GM12878 (cell line): ENCODE measurements at regions not wholly inside any gene's neighbourhood (a gene's known extent, or its start where the extent isn't known, plus 50 kb on each side); places are given as distances from the start of the nearest gene placed in this dataset.

Experiments used
- ATAC-seq: fragments of 200-7000 bp; cut with Tn5 transposase; 3 replicates; pipeline ENCODE4 v1.9.1; 2020; ENCODE audit warnings: mild to moderate bottlenecking, moderate library complexity
- BruUV-seq: library from RNA; stranded (reverse); fragments of 400-500 nt; replicated peaks from 2 replicates; lab custom pipeline; 2021; lab: Mats Ljungman, UMichigan
- CTCF ChIA-PET: fragments of 300-600 bp; sonication (Branson Sonifier 250); formaldehyde crosslinking; extraction: SDS; loops from one replicate; lab custom pipeline; 2021; ENCODE audit warnings: inconsistent platforms; lab: Yijun Ruan, JAX
- POLR2A ChIA-PET: fragments of 350-600 bp; formaldehyde crosslinking; extraction: SDS; loops from one replicate; lab custom pipeline; 2021; ENCODE audit warnings: inconsistent platforms; lab: Charles Lee
- RAD21 ChIA-PET: fragments of 300-600 bp; sonication (Branson Sonifier 250); formaldehyde crosslinking; loops from one replicate; lab custom pipeline; 2023; ENCODE audit warnings: antibody characterized with exemption; ENCODE audit not compliant: unreplicated experiment; lab: Charles Lee
- SMC1A ChIA-PET: fragments of 300-600 bp; sonication (Branson Sonifier 250); formaldehyde crosslinking; loops from one replicate; lab custom pipeline; 2023; ENCODE audit not compliant: unreplicated experiment, uncharacterized antibody; lab: Charles Lee
- DNase-seq: peaks from one replicate; pipeline ENCODE4 v3.0.0-alpha.2; 2011; ENCODE audit warnings: low read depth, low spot score
- FAIRE-seq: peaks from 3 replicates; lab custom pipeline; 2011; peaks lifted over from hg19 to GRCh38; lab: Jason Lieb, UNC
- H2AFZ ChIP-seq: 2 replicates; pipeline ENCODE4 v1.6.0; 2011; ENCODE audit warnings: low read depth, low read length, control low read depth; ENCODE audit not compliant: control insufficient read depth
- H3K27ac ChIP-seq: 2 replicates; pipeline ENCODE4 v1.5.1; 2011; ENCODE audit warnings: control low read depth; ENCODE audit not compliant: control insufficient read depth, insufficient read depth
- H3K27me3 ChIP-seq, 2 experiments: replicated peaks in 1 of 2; 2 replicates each; pipeline versions ENCODE4 v1.6.0 to v1.6.1; 2011; ENCODE audit warnings: low read length in 1 of 2; ENCODE audit not compliant: control insufficient read depth in 2 of 2, insufficient read depth in 2 of 2
- H3K36me3 ChIP-seq, 2 experiments: 2 replicates each; pipeline ENCODE4 v1.5.1; 2011; ENCODE audit warnings: low read length in 1 of 2; ENCODE audit not compliant: control insufficient read depth in 2 of 2, insufficient read depth in 2 of 2
- H3K4me1 ChIP-seq: 2 replicates; pipeline ENCODE4 v1.6.1; 2011; ENCODE audit warnings: mild to moderate bottlenecking, low read length, moderate library complexity, mixed read lengths; ENCODE audit not compliant: control insufficient read depth, insufficient read depth
- H3K4me2 ChIP-seq: 2 replicates; pipeline ENCODE4 v1.6.0; 2011; ENCODE audit warnings: control low read depth; ENCODE audit not compliant: control insufficient read depth, insufficient read depth
- H3K4me3 ChIP-seq: fragments of 200-600 bp; sonication (generic); 2 replicates; pipeline ENCODE4 v1.5.1; 2016
- H3K79me2 ChIP-seq: 2 replicates; pipeline ENCODE4 v1.6.0; 2011; ENCODE audit warnings: low read length; ENCODE audit not compliant: control insufficient read depth, insufficient read depth
- H3K9ac ChIP-seq: 2 replicates; pipeline ENCODE4 v1.8.0; 2011; ENCODE audit warnings: low read length, control low read depth, mixed read lengths; ENCODE audit not compliant: control insufficient read depth, insufficient read depth
- H3K9me3 ChIP-seq: replicated peaks from 3 replicates; pipeline ENCODE4 v1.5.1; 2011; ENCODE audit warnings: mild to moderate bottlenecking, low read length; ENCODE audit not compliant: control insufficient read depth, insufficient read depth
- H4K20me1 ChIP-seq: 2 replicates; pipeline ENCODE4 v1.6.0; 2011; ENCODE audit not compliant: control insufficient read depth, insufficient read depth
- CREM ChIP-seq: IDR thresholded peaks from 2 replicates; pipeline ENCODE4 v1.6.1; 2014; ENCODE audit warnings: antibody characterized with exemption, low read depth
- DPF2 ChIP-seq: fragments of 450-650 bp; IDR thresholded peaks from 2 replicates; pipeline ENCODE4 v1.6.1; 2017; ENCODE audit warnings: mild to moderate bottlenecking
- HDAC2 ChIP-seq: fragments of 200-600 bp; sonication (generic); IDR thresholded peaks from 2 replicates; pipeline ENCODE4 v1.6.1; 2017
- MTA2 ChIP-seq: fragments of 450-650 bp; IDR thresholded peaks from 2 replicates; pipeline ENCODE4 v1.6.1; 2016; ENCODE audit warnings: low read depth, mild to moderate bottlenecking, moderate library complexity
- MXI1 ChIP-seq: fragments of 150-350 bp; IDR thresholded peaks from 2 replicates; pipeline ENCODE4 v1.6.1; 2011; ENCODE audit warnings: low read depth, mild to moderate bottlenecking, inconsistent platforms, low read length, improper control_type of control experiment
- MYB ChIP-seq: fragments of 150-350 bp; IDR thresholded peaks from 2 replicates; pipeline ENCODE4 v1.6.1; 2014; ENCODE audit warnings: mild to moderate bottlenecking, low read depth, low read length, borderline replicate concordance
- POLR2AphosphoS2 ChIP-seq: IDR thresholded peaks from 2 replicates; pipeline ENCODE4 v1.6.1; 2011; ENCODE audit warnings: low read depth, mild to moderate bottlenecking, low read length, improper control_type of control experiment, moderate library complexity
- SREBF2 ChIP-seq: IDR thresholded peaks from 2 replicates; pipeline ENCODE4 v1.6.1; 2012; ENCODE audit warnings: mild to moderate bottlenecking, low read length
- TAF1 ChIP-seq: IDR thresholded peaks from 2 replicates; pipeline ENCODE4 v1.6.1; 2011; ENCODE audit warnings: mild to moderate bottlenecking, low read depth, low read length, borderline replicate concordance
- WRNIP1 ChIP-seq: IDR thresholded peaks from 2 replicates; pipeline ENCODE4 v1.6.1; 2011; ENCODE audit warnings: low read depth, low read length, improper control_type of control experiment, borderline replicate concordance
- ZNF274 ChIP-seq: IDR thresholded peaks from one replicate; pipeline ENCODE4 v1.8.0; 2011; ENCODE audit not compliant: insufficient read length, insufficient read depth
- WGBS: methylation state at CpG from one replicate; pipeline ENCODE4 v1.1.6; 2016; ENCODE audit warnings: low lambda C conversion rate; ENCODE audit not compliant: insufficient replicate concordance, insufficient coverage; ENCODE audit errors: missing lambda C conversion rate; 5-methylcytosine and 5-hydroxymethylcytosine counted together
- in situ Hi-C: fragments of 300-500 bp; cut with MboI; formaldehyde crosslinking; loops from 9 replicates; pipeline ENCODE4 v1.14.3; 2018; ENCODE audit warnings: mixed read lengths
- intact Hi-C: fragments of 100-400 bp; cut with micrococcal nuclease; formaldehyde crosslinking; loops from one replicate; pipeline ENCODE4 v1.14.2; 2022; ENCODE audit not compliant: unreplicated experiment
- TF ChIP-seq, protein P1 (sequence below): IDR thresholded peaks from 2 replicates; pipeline ENCODE4 v1.6.1; 2012; ENCODE audit warnings: low read depth, low read length, improper control_type of control experiment
- TF ChIP-seq, protein P2 (sequence below): IDR thresholded peaks from 2 replicates; pipeline ENCODE4 v1.6.1; 2012; ENCODE audit warnings: improper control_type of control experiment, low read depth, low read length; ENCODE audit not compliant: insufficient replicate concordance
- TF ChIP-seq, protein P3 (sequence below): fragments of 450-650 bp; conservative IDR thresholded peaks from 2 replicates; pipeline ENCODE4 v1.6.1; 2017; ENCODE audit warnings: mild to moderate bottlenecking, moderate library complexity

DNA sequence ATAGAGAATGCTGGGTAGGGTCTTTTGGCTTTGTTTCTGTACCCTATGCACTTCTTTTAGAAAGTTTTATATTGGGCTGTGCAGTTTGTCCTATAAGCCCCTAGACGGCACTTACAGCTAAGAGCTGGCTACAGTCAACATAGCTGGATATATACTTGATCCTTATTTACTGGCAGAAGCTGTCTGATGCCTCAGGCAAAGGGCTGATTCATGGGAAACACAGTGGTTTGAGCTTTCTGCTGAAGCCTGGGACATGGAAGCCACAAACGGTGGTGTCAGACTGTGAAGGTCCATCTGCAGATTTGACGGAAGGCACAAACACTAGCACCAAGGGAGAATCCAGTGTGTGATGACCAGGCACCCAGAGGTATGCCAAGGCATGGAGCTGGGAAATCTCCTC, 608.4 kb downstream of the ANKRD50 start:
- 28% methylated on average over 3 of the region's 3 CpGs for WGBS
- ChIA-PET RAD21 (no interaction called here), POLR2A (no interaction called here), SMC1A (interaction anchor here (1.0 kb wide), 1 partner anchor 44 kb away, joined by 3 read pairs; no protein-coding TSS in a partner anchor)
- in situ Hi-C loops (loop anchor here (10.0 to 25.0 kb wide), 2 partner anchors 329 to 992 kb away; no protein-coding TSS in a partner anchor), intact Hi-C loops (no loop called here)
- no peaks in the 10 kb centered on the region for H3K27me3 ChIP-seq
- no peaks in the 10 kb centered on the region for H3K9me3 ChIP-seq
- no peak overlapping the region for H2AFZ ChIP-seq
- no peak overlapping the region for H3K9ac ChIP-seq
- no peak for ATAC-seq
- no TSS peak for BruUV-seq
- H3K4me3 ChIP-seq, result no peak overlapping the region
- no peaks in the 10 kb centered on the region for H3K79me2 ChIP-seq
- H4K20me1 ChIP-seq, result no peaks in the 10 kb centered on the region
- H3K4me2 ChIP-seq, result no peak overlapping the region
- no peak overlapping the region for H3K27ac ChIP-seq
- no peaks in the 10 kb centered on the region for H3K4me1 ChIP-seq
- TF ChIP-seq TAF1 (no peak), POLR2AphosphoS2 (no peak), DPF2 (no peak), CREM (no peak), MXI1 (no peak), SREBF2 (no peak), MYB (no peak), ZNF274 (no peak), MTA2 (no peak), WRNIP1 (no peak), HDAC2 (no peak)
- TF ChIP-seq, protein P1, sequence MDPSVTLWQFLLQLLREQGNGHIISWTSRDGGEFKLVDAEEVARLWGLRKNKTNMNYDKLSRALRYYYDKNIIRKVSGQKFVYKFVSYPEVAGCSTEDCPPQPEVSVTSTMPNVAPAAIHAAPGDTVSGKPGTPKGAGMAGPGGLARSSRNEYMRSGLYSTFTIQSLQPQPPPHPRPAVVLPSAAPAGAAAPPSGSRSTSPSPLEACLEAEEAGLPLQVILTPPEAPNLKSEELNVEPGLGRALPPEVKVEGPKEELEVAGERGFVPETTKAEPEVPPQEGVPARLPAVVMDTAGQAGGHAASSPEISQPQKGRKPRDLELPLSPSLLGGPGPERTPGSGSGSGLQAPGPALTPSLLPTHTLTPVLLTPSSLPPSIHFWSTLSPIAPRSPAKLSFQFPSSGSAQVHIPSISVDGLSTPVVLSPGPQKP, result no peak
- TF ChIP-seq, protein P2, sequence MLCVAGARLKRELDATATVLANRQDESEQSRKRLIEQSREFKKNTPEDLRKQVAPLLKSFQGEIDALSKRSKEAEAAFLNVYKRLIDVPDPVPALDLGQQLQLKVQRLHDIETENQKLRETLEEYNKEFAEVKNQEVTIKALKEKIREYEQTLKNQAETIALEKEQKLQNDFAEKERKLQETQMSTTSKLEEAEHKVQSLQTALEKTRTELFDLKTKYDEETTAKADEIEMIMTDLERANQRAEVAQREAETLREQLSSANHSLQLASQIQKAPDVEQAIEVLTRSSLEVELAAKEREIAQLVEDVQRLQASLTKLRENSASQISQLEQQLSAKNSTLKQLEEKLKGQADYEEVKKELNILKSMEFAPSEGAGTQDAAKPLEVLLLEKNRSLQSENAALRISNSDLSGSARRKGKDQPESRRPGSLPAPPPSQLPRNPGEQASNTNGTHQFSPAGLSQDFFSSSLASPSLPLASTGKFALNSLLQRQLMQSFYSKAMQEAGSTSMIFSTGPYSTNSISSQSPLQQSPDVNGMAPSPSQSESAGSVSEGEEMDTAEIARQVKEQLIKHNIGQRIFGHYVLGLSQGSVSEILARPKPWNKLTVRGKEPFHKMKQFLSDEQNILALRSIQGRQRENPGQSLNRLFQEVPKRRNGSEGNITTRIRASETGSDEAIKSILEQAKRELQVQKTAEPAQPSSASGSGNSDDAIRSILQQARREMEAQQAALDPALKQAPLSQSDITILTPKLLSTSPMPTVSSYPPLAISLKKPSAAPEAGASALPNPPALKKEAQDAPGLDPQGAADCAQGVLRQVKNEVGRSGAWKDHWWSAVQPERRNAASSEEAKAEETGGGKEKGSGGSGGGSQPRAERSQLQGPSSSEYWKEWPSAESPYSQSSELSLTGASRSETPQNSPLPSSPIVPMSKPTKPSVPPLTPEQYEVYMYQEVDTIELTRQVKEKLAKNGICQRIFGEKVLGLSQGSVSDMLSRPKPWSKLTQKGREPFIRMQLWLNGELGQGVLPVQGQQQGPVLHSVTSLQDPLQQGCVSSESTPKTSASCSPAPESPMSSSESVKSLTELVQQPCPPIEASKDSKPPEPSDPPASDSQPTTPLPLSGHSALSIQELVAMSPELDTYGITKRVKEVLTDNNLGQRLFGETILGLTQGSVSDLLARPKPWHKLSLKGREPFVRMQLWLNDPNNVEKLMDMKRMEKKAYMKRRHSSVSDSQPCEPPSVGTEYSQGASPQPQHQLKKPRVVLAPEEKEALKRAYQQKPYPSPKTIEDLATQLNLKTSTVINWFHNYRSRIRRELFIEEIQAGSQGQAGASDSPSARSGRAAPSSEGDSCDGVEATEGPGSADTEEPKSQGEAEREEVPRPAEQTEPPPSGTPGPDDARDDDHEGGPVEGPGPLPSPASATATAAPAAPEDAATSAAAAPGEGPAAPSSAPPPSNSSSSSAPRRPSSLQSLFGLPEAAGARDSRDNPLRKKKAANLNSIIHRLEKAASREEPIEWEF, result no peak
- TF ChIP-seq, protein P3, sequence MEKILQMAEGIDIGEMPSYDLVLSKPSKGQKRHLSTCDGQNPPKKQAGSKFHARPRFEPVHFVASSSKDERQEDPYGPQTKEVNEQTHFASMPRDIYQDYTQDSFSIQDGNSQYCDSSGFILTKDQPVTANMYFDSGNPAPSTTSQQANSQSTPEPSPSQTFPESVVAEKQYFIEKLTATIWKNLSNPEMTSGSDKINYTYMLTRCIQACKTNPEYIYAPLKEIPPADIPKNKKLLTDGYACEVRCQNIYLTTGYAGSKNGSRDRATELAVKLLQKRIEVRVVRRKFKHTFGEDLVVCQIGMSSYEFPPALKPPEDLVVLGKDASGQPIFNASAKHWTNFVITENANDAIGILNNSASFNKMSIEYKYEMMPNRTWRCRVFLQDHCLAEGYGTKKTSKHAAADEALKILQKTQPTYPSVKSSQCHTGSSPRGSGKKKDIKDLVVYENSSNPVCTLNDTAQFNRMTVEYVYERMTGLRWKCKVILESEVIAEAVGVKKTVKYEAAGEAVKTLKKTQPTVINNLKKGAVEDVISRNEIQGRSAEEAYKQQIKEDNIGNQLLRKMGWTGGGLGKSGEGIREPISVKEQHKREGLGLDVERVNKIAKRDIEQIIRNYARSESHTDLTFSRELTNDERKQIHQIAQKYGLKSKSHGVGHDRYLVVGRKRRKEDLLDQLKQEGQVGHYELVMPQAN, result no peak
- TF ChIP-seq, all 136 proteins: peak for 0
- CTCF ChIA-PET, result no interaction called here
- DNase-seq (no peak), FAIRE-seq (no peak)
- no peaks in the 10 kb centered on the region for H3K36me3 ChIP-seq
